T-cell (primary cell): ENCODE measurements at regions not wholly inside any gene's neighbourhood (a gene's known extent, or its start where the extent isn't known, plus 50 kb on each side); places are given as distances from the start of the nearest gene placed in this dataset.

Experiments
- ATAC-seq, 4 experiments: fragments of 200-7000 bp in 3 of 4; fragments of 150-1000 bp in 1 of 4; cut with Tn5 transposase; replicated peaks in 1 of 4; 1 replicate in 3 of 4; 2 replicates in 1 of 4; pipeline ENCODE4 v1.10.0; 2021; ENCODE audit warnings: moderate library complexity in 3 of 4, mild to moderate bottlenecking in 2 of 4, moderate number of reproducible peaks in 1 of 4
- CTCF ChIA-PET, 2 donors: fragments of 300-600 bp; sonication (Branson Sonifier 250); formaldehyde crosslinking; loops; one replicate each; lab custom pipeline; 2022; ENCODE audit warnings: antibody characterized with exemption in 2 of 2; lab: Charles Lee
- POLR2A ChIA-PET, 2 donors: fragments of 300-600 bp; sonication (Branson Sonifier 250); formaldehyde crosslinking; loops; one replicate each; lab custom pipeline; 2022; ENCODE audit warnings: antibody characterized with exemption in 2 of 2; lab: Charles Lee
- DNase-seq, 35 experiments: peaks; one replicate each; pipeline versions ENCODE4 v3.0.0 to v3.0.0-alpha.2; 2013 to 2023
- H3K27ac ChIP-seq: one replicate; pipeline ENCODE4 v1.5.1; 2013; ENCODE audit warnings: low read length
- H3K27me3 ChIP-seq, 2 experiments: replicated peaks in 1 of 2; 1 replicate in 1 of 2; 2 replicates in 1 of 2; pipeline versions ENCODE4 v1.6.1 to v1.7.0; 2013; ENCODE audit warnings: low read length in 1 of 2, mixed read lengths in 1 of 2; ENCODE audit not compliant: control insufficient read depth in 2 of 2, insufficient read depth in 2 of 2; ENCODE audit errors: extremely low read depth in 1 of 2
- H3K36me3 ChIP-seq, 2 donors: 1 replicate in 1 of 2; 2 replicates in 1 of 2; pipeline versions ENCODE4 v1.6.1 to v1.7.0; 2013; ENCODE audit warnings: low read length in 1 of 2; ENCODE audit not compliant: control insufficient read depth in 2 of 2, insufficient read depth in 1 of 2; ENCODE audit errors: extremely low read depth in 1 of 2
- H3K4me1 ChIP-seq, 2 experiments: 1 replicate in 1 of 2; 2 replicates in 1 of 2; pipeline versions ENCODE4 v1.6.1 to v1.7.0; 2013; ENCODE audit warnings: low read length in 2 of 2, mixed read lengths in 1 of 2; ENCODE audit not compliant: insufficient read depth in 2 of 2, control insufficient read depth in 1 of 2; ENCODE audit errors: extremely low read depth in 1 of 2
- H3K4me3 ChIP-seq, 2 donors: 1 replicate in 1 of 2; 2 replicates in 1 of 2; pipeline versions ENCODE4 v1.5.1 to v1.7.0; 2013; ENCODE audit warnings: mild to moderate bottlenecking in 2 of 2, low read length in 1 of 2, moderate library complexity in 1 of 2; ENCODE audit not compliant: control insufficient read depth in 1 of 2; ENCODE audit errors: extremely low read depth in 1 of 2
- H3K9me3 ChIP-seq: 2 replicates; pipeline ENCODE4 v1.7.0; 2013
- H3K27ac Mint-ChIP-seq, 2 donors: one replicate each; pipeline ENCODE4 v1.8.0; 2020 to 2021; ENCODE audit warnings: mild to moderate bottlenecking in 2 of 2, mixed read lengths in 2 of 2
- H3K27me3 Mint-ChIP-seq, 2 donors: one replicate each; pipeline ENCODE4 v1.8.0; 2021 to 2022; ENCODE audit warnings: mixed read lengths in 2 of 2
- H3K36me3 Mint-ChIP-seq: one replicate; pipeline ENCODE4 v1.8.0; 2021; ENCODE audit warnings: mixed read lengths
- H3K4me1 Mint-ChIP-seq, 3 donors: one replicate each; pipeline ENCODE4 v1.8.0; 2020 to 2022; ENCODE audit warnings: mixed read lengths in 3 of 3, mild to moderate bottlenecking in 1 of 3
- H3K4me3 Mint-ChIP-seq, 3 donors: one replicate each; pipeline ENCODE4 v1.8.0; 2020 to 2022; ENCODE audit warnings: mild to moderate bottlenecking in 3 of 3, mixed read lengths in 3 of 3, moderate library complexity in 3 of 3
- H3K9me3 Mint-ChIP-seq, 3 donors: one replicate each; pipeline ENCODE4 v1.8.0; 2020 to 2022; ENCODE audit warnings: mixed read lengths in 3 of 3
- WGBS: methylation state at CpG from one replicate; pipeline ENCODE4 v1.1.5; 2013; ENCODE audit warnings: missing lambda C conversion rate; ENCODE audit not compliant: insufficient coverage; 5-methylcytosine and 5-hydroxymethylcytosine counted together

GRCh38 chr6:93799226-93799625 is 379.9 kb upstream of the EPHA7 start:
- no peaks in the 10 kb centered on the region for H3K27me3 ChIP-seq
- POLR2A ChIA-PET, result no interaction called here
- H3K4me3 ChIP-seq, result no peak overlapping the region
- ATAC-seq (no peak), DNase-seq (no peak)
- H3K9me3 ChIP-seq, result no peaks in the 10 kb centered on the region
- H3K4me1 ChIP-seq, result no peaks in the 10 kb centered on the region
- H3K27ac ChIP-seq, result no peak overlapping the region
- no peaks in the 10 kb centered on the region for H3K4me1 Mint-ChIP-seq
- no peaks in the 10 kb centered on the region for H3K27me3 Mint-ChIP-seq
- no CpG with 5 or more reads among the region's 3 CpGs for WGBS
- H3K4me3 Mint-ChIP-seq, result no peak overlapping the region
- H3K36me3 ChIP-seq, result no peaks in the 10 kb centered on the region
- no peak overlapping the region for H3K27ac Mint-ChIP-seq
- CTCF ChIA-PET, result no interaction called here
- H3K36me3 Mint-ChIP-seq, result no peaks in the 10 kb centered on the region
- H3K9me3 Mint-ChIP-seq, result peaks cover 4 to 10% (median 6%) of the 10 kb centered on the region in 3 donors

- CTCF ChIA-PET, result no interaction called here
- DNase-seq (no peak), ATAC-seq (no peak)
- POLR2A ChIA-PET, result no interaction called here
- Mint-ChIP-seq H3K9me3 (peaks cover 0 to 8% (median 2%) of the 10 kb centered on the region in 3 donors), H3K27me3 (no peaks in the 10 kb centered on the region), H3K27ac (no peak overlapping the region), H3K4me3 (no peak overlapping the region), H3K36me3 (no peaks in the 10 kb centered on the region), H3K4me1 (no peaks in the 10 kb centered on the region)
- no peak overlapping the region for H3K4me3 ChIP-seq
- H3K27me3 ChIP-seq, result no peaks in the 10 kb centered on the region
- H3K4me1 ChIP-seq, result no peaks in the 10 kb centered on the region
- no peaks in the 10 kb centered on the region for H3K9me3 ChIP-seq
- H3K36me3 ChIP-seq, result no peaks in the 10 kb centered on the region
- H3K27ac ChIP-seq, result no peak overlapping the region
Observed at GRCh38 chr6:93794166-93794565, 374.8 kb upstream of the EPHA7 start.

GRCh38 chr6:93792746-93793145 is 373.4 kb upstream of the EPHA7 start:
- no peak overlapping the region for H3K27ac ChIP-seq
- H3K36me3 Mint-ChIP-seq, result no peaks in the 10 kb centered on the region
- ChIA-PET POLR2A (no interaction called here), CTCF (no interaction called here)
- no peak overlapping the region for H3K27ac Mint-ChIP-seq
- H3K4me1 ChIP-seq, result no peaks in the 10 kb centered on the region
- no peaks in the 10 kb centered on the region for H3K9me3 ChIP-seq
- H3K4me1 Mint-ChIP-seq, result no peaks in the 10 kb centered on the region
- H3K4me3 ChIP-seq, result no peak overlapping the region
- H3K27me3 ChIP-seq, result no peaks in the 10 kb centered on the region
- H3K4me3 Mint-ChIP-seq, result no peak overlapping the region
- DNase-seq (no peak), ATAC-seq (no peak)
- H3K36me3 ChIP-seq, result no peaks in the 10 kb centered on the region
- 93% methylated on average over 3 of the region's 4 CpGs for WGBS
- peaks cover 3 to 8% (median 4%) of the 10 kb centered on the region in 3 donors for H3K9me3 Mint-ChIP-seq
- no peaks in the 10 kb centered on the region for H3K27me3 Mint-ChIP-seq

- H3K4me3 Mint-ChIP-seq, result no peak overlapping the region
- peaks cover 3 to 8% (median 4%) of the 10 kb centered on the region in 3 donors for H3K9me3 Mint-ChIP-seq
- H3K27ac Mint-ChIP-seq, result no peak overlapping the region
- H3K9me3 ChIP-seq, result no peaks in the 10 kb centered on the region
- WGBS, result no CpG with 5 or more reads among the region's 1 CpG
- no peak overlapping the region for H3K27ac ChIP-seq
- no peak overlapping the region for H3K4me3 ChIP-seq
- H3K36me3 Mint-ChIP-seq, result no peaks in the 10 kb centered on the region
- H3K4me1 Mint-ChIP-seq, result no peaks in the 10 kb centered on the region
- CTCF ChIA-PET, result no interaction called here
- POLR2A ChIA-PET, result interaction anchor here in 1 of 2 donors (0.6 kb wide), 1 partner anchor 60 kb away, joined by 6 read pairs; no protein-coding TSS in a partner anchor
- DNase-seq (no peak), ATAC-seq (no peak)
- H3K27me3 ChIP-seq, result no peaks in the 10 kb centered on the region
- H3K4me1 ChIP-seq, result no peaks in the 10 kb centered on the region
- no peaks in the 10 kb centered on the region for H3K27me3 Mint-ChIP-seq
- H3K36me3 ChIP-seq, result no peaks in the 10 kb centered on the region
Observed at GRCh38 chr6:93790981-93791380, 371.6 kb upstream of the EPHA7 start.

GRCh38 chr6:93789532-93789931 is 370.2 kb upstream of the EPHA7 start:
- Histone ChIP-seq H3K27me3 (no peaks in the 10 kb centered on the region), H3K4me1 (no peaks in the 10 kb centered on the region), H3K4me3 (no peak overlapping the region), H3K9me3 (no peaks in the 10 kb centered on the region), H3K27ac (no peak overlapping the region), H3K36me3 (no peaks in the 10 kb centered on the region)
- H3K4me3 Mint-ChIP-seq, result no peak overlapping the region
- H3K36me3 Mint-ChIP-seq, result no peaks in the 10 kb centered on the region
- WGBS, result no CpG with 5 or more reads among the region's 2 CpGs
- peaks cover 2 to 4% (median 3%) of the 10 kb centered on the region in 3 donors for H3K9me3 Mint-ChIP-seq
- no peak for DNase-seq
- CTCF ChIA-PET, result no interaction called here
- H3K27ac Mint-ChIP-seq, result no peak overlapping the region
- no peaks in the 10 kb centered on the region for H3K27me3 Mint-ChIP-seq
- POLR2A ChIA-PET, result no interaction called here
- H3K4me1 Mint-ChIP-seq, result no peaks in the 10 kb centered on the region
- no peak for ATAC-seq

- 10% methylated on average over 1 of the region's 3 CpGs for WGBS
- CTCF ChIA-PET, result interaction anchor here in 1 of 2 donors (0.6 kb wide), 1 partner anchor 264 kb away, joined by 3 read pairs; no protein-coding TSS in a partner anchor
- H3K27me3 Mint-ChIP-seq, result no peaks in the 10 kb centered on the region
- peaks cover 3 to 8% (median 4%) of the 10 kb centered on the region in 3 donors for H3K9me3 Mint-ChIP-seq
- no peak for ATAC-seq
- H3K27ac Mint-ChIP-seq, result no peak overlapping the region
- H3K27ac ChIP-seq, result no peak overlapping the region
- no peaks in the 10 kb centered on the region for H3K36me3 ChIP-seq
- no peak overlapping the region for H3K4me3 ChIP-seq
- POLR2A ChIA-PET, result no interaction called here
- H3K9me3 ChIP-seq, result no peaks in the 10 kb centered on the region
- DNase-seq, result no peak
- no peaks in the 10 kb centered on the region for H3K27me3 ChIP-seq
- no peaks in the 10 kb centered on the region for H3K4me1 Mint-ChIP-seq
- H3K4me1 ChIP-seq, result no peaks in the 10 kb centered on the region
- no peak overlapping the region for H3K4me3 Mint-ChIP-seq
- no peaks in the 10 kb centered on the region for H3K36me3 Mint-ChIP-seq
Observed at GRCh38 chr6:93787841-93788240, 368.5 kb upstream of the EPHA7 start.
